Sigmoid colon (tissue), 4 donors: ENCODE measurements at regions not wholly inside any gene's neighbourhood (a gene's known extent, or its start where the extent isn't known, plus 50 kb on each side); places are given as distances from the start of the nearest gene placed in this dataset.

Source experiments
- CTCF ChIP-seq, 4 experiments: fragments of 450-650 bp in 3 of 4; fragments of 200-600 bp in 1 of 4; IDR thresholded peaks; one replicate each; pipeline ENCODE4 v1.5.1; 2016 to 2019; ENCODE audit warnings: antibody characterized with exemption in 4 of 4, mild to moderate bottlenecking in 3 of 4, moderate library complexity in 2 of 4
- EP300 ChIP-seq, 4 donors: sonication (generic); formaldehyde crosslinking; IDR thresholded peaks; one replicate each; pipeline ENCODE4 v1.6.1; 2017; ENCODE audit warnings: antibody characterized with exemption in 4 of 4
- POLR2A ChIP-seq, 2 donors: fragments of 450-650 bp; IDR thresholded peaks; one replicate each; pipeline ENCODE4 v1.6.1; 2016; ENCODE audit warnings: antibody characterized with exemption in 2 of 2, mild to moderate bottlenecking in 2 of 2, moderate library complexity in 2 of 2
- POLR2AphosphoS5 ChIP-seq, 4 donors: sonication (generic); formaldehyde crosslinking; IDR thresholded peaks; one replicate each; pipeline ENCODE4 v1.6.1; 2017; ENCODE audit warnings: antibody characterized with exemption in 4 of 4

GRCh38 chr12:126960221-126960620, 1306.7 kb upstream of the TMEM132C start:
- TF ChIP-seq CTCF (IDR thresholded peaks at IDR 0.05): no peak
- TF ChIP-seq POLR2A (IDR thresholded peaks at IDR 0.05): no peak
- TF ChIP-seq EP300 (IDR thresholded peaks at IDR 0.05): no peak
- no peak for TF ChIP-seq POLR2AphosphoS5 (IDR thresholded peaks at IDR 0.05)
